Stimulated activated CD4-positive, alpha-beta T cell treated with anti-CD3 and anti-CD28 coated beads, Interleukin-4, amount 100 ng/mL, for 24 hours (primary cell): ENCODE measurements at regions not wholly inside any gene's neighbourhood (a gene's known extent, or its start where the extent isn't known, plus 50 kb on each side); places are given as distances from the start of the nearest gene placed in this dataset.
"Not testable (repeated sequence)": the region's sequence is repeated elsewhere in the genome, so short reads cannot be mapped to it uniquely, and the experiment has no call there.

ENCODE experiments used
- DNase-seq: peaks from one replicate; pipeline ENCODE4 v3.0.0-alpha.2; 2020

GRCh38 chr13:109934520-109934919, 148.1 kb upstream of the IRS2 start:
- not testable (repeated sequence) for DNase-seq

- DNase-seq: no peak
These were observed 147.1 kb upstream of the IRS2 start for GRCh38 chr13:109933476-109933875.

- no peak for DNase-seq
These were observed 138.0 kb upstream of the IRS2 start for GRCh38 chr13:109924376-109924775.

- DNase-seq: no peak
These were observed 136.1 kb upstream of the IRS2 start for GRCh38 chr13:109922518-109922917.

GRCh38 chr13:109919715-109920375, 133.5 kb upstream of the IRS2 start:
- no peak for DNase-seq

GRCh38 chr13:109918179-109918711, 131.9 kb upstream of the IRS2 start:
- DNase-seq: no peak

- DNase-seq: no peak
These were observed 131.0 kb upstream of the IRS2 start for GRCh38 chr13:109917422-109917821.

GRCh38 chr13:109913936-109914510, 127.6 kb upstream of the IRS2 start:
- DNase-seq: no peak

GRCh38 chr13:109913186-109913585, 126.8 kb upstream of the IRS2 start:
- DNase-seq: no peak

GRCh38 chr13:109910194-109910593, 123.8 kb upstream of the IRS2 start:
- no peak for DNase-seq

- no peak for DNase-seq
These were observed 120.6 kb upstream of the IRS2 start for GRCh38 chr13:109906976-109907375.

- DNase-seq: no peak
These were observed 117.8 kb upstream of the IRS2 start for GRCh38 chr13:109904218-109904617.

- DNase-seq: no peak
These were observed 114.4 kb upstream of the IRS2 start for GRCh38 chr13:109900741-109901140.

- DNase-seq: no peak
These were observed 113.9 kb upstream of the IRS2 start for GRCh38 chr13:109900320-109900719.

GRCh38 chr13:109899748-109900147, 113.4 kb upstream of the IRS2 start:
- no peak for DNase-seq

GRCh38 chr13:109899316-109899715, 112.9 kb upstream of the IRS2 start:
- no peak for DNase-seq

- DNase-seq: no peak
These were observed 111.7 kb upstream of the IRS2 start for GRCh38 chr13:109897988-109898624.

- DNase-seq: no peak
These were observed 105.7 kb upstream of the IRS2 start for GRCh38 chr13:109892101-109892500.

GRCh38 chr13:109885235-109885634, 98.9 kb upstream of the IRS2 start:
- no peak for DNase-seq

- no peak for DNase-seq
These were observed 98.1 kb upstream of the IRS2 start for GRCh38 chr13:109884462-109884861.

- no peak for DNase-seq
These were observed 97.1 kb upstream of the IRS2 start for GRCh38 chr13:109883181-109884180.

GRCh38 chr13:109881961-109882558, 95.7 kb upstream of the IRS2 start:
- DNase-seq: no peak

GRCh38 chr13:109881347-109881725, 95.0 kb upstream of the IRS2 start:
- DNase-seq: no peak
